OCI-LY1 (cell line): ENCODE measurements at regions not wholly inside any gene's neighbourhood (a gene's known extent, or its start where the extent isn't known, plus 50 kb on each side); places are given as distances from the start of the nearest gene placed in this dataset.

Experiments
- H2AFZ ChIP-seq: fragments of 200-600 bp; sonication (generic), shearing (Covaris generic); 2 replicates; pipeline ENCODE4 v1.6.0; 2014; ENCODE audit warnings: antibody characterized with exemption, mild to moderate bottlenecking, low read length
- H3F3A ChIP-seq: fragments of 200-600 bp; sonication (generic), shearing (Covaris generic); 2 replicates; pipeline ENCODE4 v1.6.0; 2014; ENCODE audit warnings: mild to moderate bottlenecking, antibody characterized with exemption, low read length, moderate library complexity; ENCODE audit not compliant: insufficient read depth
- H3K27ac ChIP-seq: fragments of 200-600 bp; sonication (generic); 2 replicates; pipeline ENCODE4 v1.5.1; 2014; ENCODE audit warnings: low read length, mixed run types, mild to moderate bottlenecking, low read depth; ENCODE audit not compliant: poor library complexity, severe bottlenecking
- H3K27me3 ChIP-seq: fragments of 200-600 bp; sonication (generic); 2 replicates; pipeline ENCODE4 v1.6.0; 2014; ENCODE audit warnings: antibody characterized with exemption, mild to moderate bottlenecking, low read length, moderate library complexity; ENCODE audit not compliant: insufficient read depth
- H3K36me3 ChIP-seq: fragments of 200-600 bp; sonication (generic); 2 replicates; pipeline ENCODE4 v1.6.1; 2014; ENCODE audit warnings: mild to moderate bottlenecking, antibody characterized with exemption, low read length, moderate library complexity, mixed read lengths; ENCODE audit not compliant: insufficient read depth
- H3K4me1 ChIP-seq: fragments of 200-600 bp; sonication (generic); 2 replicates; pipeline ENCODE4 v1.5.1; 2014; ENCODE audit warnings: mild to moderate bottlenecking, low read length, moderate library complexity; ENCODE audit not compliant: insufficient read depth, severe bottlenecking
- H3K4me2 ChIP-seq: fragments of 200-600 bp; sonication (generic), shearing (Covaris generic); 2 replicates; pipeline ENCODE4 v1.6.1; 2014; ENCODE audit warnings: low read length
- H3K4me3 ChIP-seq: fragments of 200-600 bp; sonication (generic); 2 replicates; pipeline ENCODE4 v1.5.1; 2014; ENCODE audit warnings: low read length, low read depth, mild to moderate bottlenecking, mixed read lengths; ENCODE audit not compliant: poor library complexity, severe bottlenecking
- H3K79me2 ChIP-seq: fragments of 200-600 bp; shearing (Covaris generic); 2 replicates; pipeline ENCODE4 v1.6.1; 2016; ENCODE audit warnings: mixed run types, low read length, mixed read lengths; ENCODE audit not compliant: insufficient read depth
- H3K9ac ChIP-seq: fragments of 200-600 bp; sonication (generic), shearing (Covaris generic); 2 replicates; pipeline ENCODE4 v1.6.1; 2014; ENCODE audit warnings: mild to moderate bottlenecking, low read length, mixed read lengths
- H3K9me2 ChIP-seq: fragments of 200-600 bp; sonication (generic), shearing (Covaris generic); 2 replicates; pipeline ENCODE4 v1.6.1; 2014; ENCODE audit warnings: low read depth, mild to moderate bottlenecking, low read length, mixed read lengths
- H3K9me3 ChIP-seq: fragments of 200-600 bp; shearing (Covaris generic); 2 replicates; pipeline ENCODE4 v1.6.1; 2014; ENCODE audit warnings: low read length, mixed read lengths
- H4K20me1 ChIP-seq: fragments of 200-600 bp; sonication (generic), shearing (Covaris generic); 2 replicates; pipeline ENCODE4 v1.6.0; 2016; ENCODE audit warnings: mild to moderate bottlenecking, low read length; ENCODE audit not compliant: insufficient read depth
- CTCF ChIP-seq: fragments of 200-600 bp; sonication (generic), shearing (Covaris generic); IDR thresholded peaks from 2 replicates; pipeline ENCODE4 v1.5.1; 2017; ENCODE audit warnings: mild to moderate bottlenecking, antibody characterized with exemption, low read length, moderate library complexity, mixed read lengths
- EZH2 ChIP-seq: fragments of 200-600 bp; sonication (generic), shearing (Covaris generic); IDR thresholded peaks from 2 replicates; pipeline ENCODE4 v1.8.0; 2017; ENCODE audit warnings: borderline replicate concordance, mixed run types, mild to moderate bottlenecking, antibody characterized with exemption, low read length, moderate library complexity, mixed read lengths

- Histone ChIP-seq H2AFZ (no peak overlapping the region), H3K9me3 (no peaks in the 10 kb centered on the region), H3K79me2 (no peaks in the 10 kb centered on the region), H3K27me3 (no peaks in the 10 kb centered on the region), H3K9me2 (no peaks in the 10 kb centered on the region), H3K4me3 (no peak overlapping the region), H3K4me2 (no peak overlapping the region), H4K20me1 (no peaks in the 10 kb centered on the region), H3K27ac (no peak overlapping the region), H3K36me3 (no peaks in the 10 kb centered on the region), H3K4me1 (no peaks in the 10 kb centered on the region), H3K9ac (no peak overlapping the region), H3F3A (no peaks in the 10 kb centered on the region)
- TF ChIP-seq EZH2 (no peak), CTCF (no peak)
Measured at GRCh38 chr4:179029683-179030082, 1587.4 kb upstream of the AGA start.

DNA sequence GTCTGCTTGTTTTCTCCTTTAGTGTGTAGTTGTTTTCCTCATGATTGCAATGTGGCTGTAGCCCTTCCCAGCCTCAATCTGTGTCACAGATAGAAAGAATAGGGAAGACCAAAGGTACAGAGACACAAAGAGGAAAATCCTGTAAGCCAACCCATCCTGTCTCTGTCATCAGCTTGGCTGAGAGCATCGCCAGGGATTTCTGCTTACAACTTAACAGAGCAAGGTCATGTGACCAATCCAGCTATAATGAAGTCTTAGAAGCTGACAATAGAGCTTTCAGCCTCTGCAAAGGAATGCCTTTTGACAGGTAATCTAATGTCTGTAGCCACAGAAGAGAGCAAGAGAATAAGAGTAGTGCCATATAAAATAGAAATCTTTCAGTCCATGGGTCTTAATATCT lies 1598.0 kb upstream of the AGA start:
- Histone ChIP-seq H3K27ac (no peak overlapping the region), H3K9me2 (no peaks in the 10 kb centered on the region), H3F3A (no peaks in the 10 kb centered on the region), H3K4me2 (no peak overlapping the region), H3K27me3 (no peaks in the 10 kb centered on the region), H3K9ac (no peak overlapping the region), H3K4me1 (no peaks in the 10 kb centered on the region), H3K36me3 (no peaks in the 10 kb centered on the region), H3K9me3 (no peaks in the 10 kb centered on the region), H4K20me1 (no peaks in the 10 kb centered on the region), H3K79me2 (no peaks in the 10 kb centered on the region), H2AFZ (no peak overlapping the region), H3K4me3 (no peak overlapping the region)
- TF ChIP-seq CTCF (no peak), EZH2 (no peak)

DNA sequence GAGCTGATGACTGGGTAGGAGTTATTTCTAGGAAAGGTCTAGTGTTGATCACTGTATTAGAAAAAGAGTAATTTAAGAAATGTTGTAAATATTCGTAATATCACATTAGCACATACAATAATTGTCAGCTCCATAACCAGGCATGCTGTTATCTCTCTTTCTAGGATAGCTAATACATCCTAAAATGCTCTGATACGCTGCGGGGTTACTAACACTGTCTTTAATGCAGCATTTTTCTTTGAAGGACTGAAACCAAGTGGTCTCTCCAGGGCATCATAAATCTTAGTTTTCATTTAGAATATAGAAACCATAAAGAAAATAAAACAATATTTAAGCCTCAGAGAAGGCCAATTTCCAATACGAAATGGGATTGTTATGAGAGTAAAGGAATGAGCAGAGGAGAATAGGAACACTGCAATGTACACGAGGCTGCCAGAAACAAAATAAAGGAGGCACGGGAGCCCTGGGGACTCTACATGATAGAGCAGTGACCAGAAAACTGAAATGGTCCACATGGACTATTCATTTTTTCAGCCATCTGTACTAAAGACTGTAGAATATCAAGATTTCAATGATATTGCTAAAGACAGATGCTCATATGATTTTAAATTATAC lies 1606.7 kb upstream of the AGA start:
- H3K27me3 ChIP-seq = no peaks in the 10 kb centered on the region
- TF ChIP-seq EZH2 (no peak), CTCF (no peak)

More for the DNA sequence above, 1606.7 kb upstream of the AGA start:
- no peaks in the 10 kb centered on the region for H3K79me2 ChIP-seq
- H3K9me2 ChIP-seq = no peaks in the 10 kb centered on the region
- H3F3A ChIP-seq = no peaks in the 10 kb centered on the region
- no peaks in the 10 kb centered on the region for H4K20me1 ChIP-seq
- no peak overlapping the region for H3K9ac ChIP-seq
- no peak overlapping the region for H3K4me2 ChIP-seq
- no peaks in the 10 kb centered on the region for H3K36me3 ChIP-seq
- H3K4me1 ChIP-seq = no peaks in the 10 kb centered on the region
- H3K4me3 ChIP-seq = no peak overlapping the region
- H3K9me3 ChIP-seq = no peaks in the 10 kb centered on the region
- H2AFZ ChIP-seq = no peak overlapping the region
- H3K27ac ChIP-seq = no peak overlapping the region
